Stimulated activated CD4-positive, alpha-beta T cell treated with anti-CD3 and anti-CD28 coated beads, Interleukin-12 subunit alpha, Interleukin-12 subunit beta, amount 100 ng/mL, for 4 hours (primary cell): ENCODE measurements at regions not wholly inside any gene's neighbourhood (a gene's known extent, or its start where the extent isn't known, plus 50 kb on each side); places are given as distances from the start of the nearest gene placed in this dataset.
"Not testable (repeated sequence)": the region's sequence is repeated elsewhere in the genome, so short reads cannot be mapped to it uniquely, and the experiment has no call there.

Experiments used
- DNase-seq: peaks from one replicate; pipeline ENCODE4 v3.0.0-alpha.2; 2020

- DNase-seq = no peak
These were observed 1386.9 kb upstream of the WWC1 start for GRCh38 chr5:166904571-166904970.

GRCh38 chr5:166906991-166907713, 1384.3 kb upstream of the WWC1 start:
- DNase-seq = no peak

GRCh38 chr5:166909040-166909439, 1382.4 kb upstream of the WWC1 start:
- DNase-seq = no peak

- DNase-seq = no peak
These were observed 1381.5 kb upstream of the WWC1 start for GRCh38 chr5:166909926-166910325.

- DNase-seq = no peak
These were observed 1380.5 kb upstream of the WWC1 start for GRCh38 chr5:166910995-166911394.

- DNase-seq = no peak
These were observed 1375.4 kb upstream of the WWC1 start for GRCh38 chr5:166916021-166916420.

GRCh38 chr5:166926138-166926537, 1365.3 kb upstream of the WWC1 start:
- no peak for DNase-seq

- DNase-seq = not testable (repeated sequence)
These were observed 1364.5 kb upstream of the WWC1 start for GRCh38 chr5:166926806-166927475.

- DNase-seq = no peak
These were observed 1355.1 kb upstream of the WWC1 start for GRCh38 chr5:166936351-166936750.

- DNase-seq = no peak
These were observed 1353.4 kb upstream of the WWC1 start for GRCh38 chr5:166938071-166938470.

- DNase-seq = no peak
These were observed 1348.5 kb upstream of the WWC1 start for GRCh38 chr5:166942948-166943347.

GRCh38 chr5:166947045-166947444, 1344.4 kb upstream of the WWC1 start:
- no peak for DNase-seq

GRCh38 chr5:166948679-166949078, 1342.8 kb upstream of the WWC1 start:
- no peak for DNase-seq

GRCh38 chr5:166952048-166952447, 1339.4 kb upstream of the WWC1 start:
- no peak for DNase-seq

GRCh38 chr5:166957782-166958181, 1333.7 kb upstream of the WWC1 start:
- no peak for DNase-seq

- DNase-seq = no peak
These were observed 1331.7 kb upstream of the WWC1 start for GRCh38 chr5:166959766-166960165.

- DNase-seq = no peak
These were observed 1330.4 kb upstream of the WWC1 start for GRCh38 chr5:166961028-166961427.

- no peak for DNase-seq
These were observed 1329.5 kb upstream of the WWC1 start for GRCh38 chr5:166961913-166962312.

GRCh38 chr5:166962461-166962860, 1329.0 kb upstream of the WWC1 start:
- DNase-seq = no peak

GRCh38 chr5:166963596-166963995, 1327.8 kb upstream of the WWC1 start:
- no peak for DNase-seq

GRCh38 chr5:166977911-166978422, 1313.5 kb upstream of the WWC1 start:
- DNase-seq = no peak

- DNase-seq = no peak
These were observed 1312.0 kb upstream of the WWC1 start for GRCh38 chr5:166979307-166979895.

- DNase-seq = no peak
These were observed 1310.8 kb upstream of the WWC1 start for GRCh38 chr5:166980666-166981065.

- no peak for DNase-seq
These were observed 1309.2 kb upstream of the WWC1 start for GRCh38 chr5:166982226-166982625.
